ENCODE measurements at regions not wholly inside any gene's neighbourhood (a gene's known extent, or its start where the extent isn't known, plus 50 kb on each side); places are given as distances from the start of the nearest gene placed in this dataset.
"Not testable (repeated sequence)": the region's sequence is repeated elsewhere in the genome, so short reads cannot be mapped to it uniquely, and the experiment has no call there.

DNA sequence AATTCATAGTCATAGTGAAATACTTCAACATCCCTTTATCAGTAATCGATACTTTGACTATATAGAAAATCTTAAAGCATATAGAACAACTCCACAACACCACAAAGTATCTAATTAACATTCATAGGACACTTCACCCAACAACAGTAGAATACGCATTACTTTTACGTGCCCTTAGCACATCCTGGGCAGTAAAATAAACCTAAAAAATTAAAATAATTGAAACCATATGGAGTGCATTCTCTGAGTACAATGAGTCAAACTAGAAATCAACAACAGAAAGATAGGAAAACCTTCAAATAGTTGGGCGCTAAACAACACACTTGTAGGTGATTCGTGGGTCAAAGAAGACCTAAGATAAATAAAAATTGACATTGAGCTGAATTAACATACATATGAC lies 442.9 kb downstream of the SUCLG1 start:
- H3K4me1 ChIP-seq = no peaks in the 10 kb centered on the region
- H3K9ac ChIP-seq = no peak overlapping the region
- H3K4me2 ChIP-seq = no peak overlapping the region
- no peaks in the 10 kb centered on the region for H3K27me3 ChIP-seq
- TF ChIP-seq Cebpa-rat (IDR thresholded peaks at IDR 0.05) = no peak
- H3K27ac ChIP-seq = no peak overlapping the region
- no peaks in the 10 kb centered on the region for H4K20me1 ChIP-seq
- H3K9me3 ChIP-seq = no peaks in the 10 kb centered on the region
- no peak overlapping the region for H3K4me3 ChIP-seq
- H3K36me3 ChIP-seq = no peaks in the 10 kb centered on the region

DNA sequence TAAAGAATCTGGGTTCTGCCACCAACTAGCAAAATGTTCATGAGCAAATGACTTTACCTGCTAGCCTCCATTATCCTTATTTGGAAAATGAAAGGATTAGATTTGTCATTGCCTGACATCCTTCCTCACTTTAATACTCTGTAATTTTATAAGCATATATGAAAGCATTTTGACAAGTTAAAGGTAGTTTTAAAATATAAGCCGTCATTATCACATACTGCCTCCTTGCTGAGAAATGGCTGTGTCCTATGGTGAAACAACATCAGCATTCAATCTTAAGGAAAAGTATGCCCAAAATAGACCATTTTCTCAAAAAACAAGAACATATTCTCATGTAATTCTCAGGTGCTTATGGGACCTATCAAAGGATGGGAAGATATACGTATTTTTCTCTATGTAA lies 461.2 kb downstream of the SUCLG1 start:
- Histone ChIP-seq H3K4me3 (no peak overlapping the region), H4K20me1 (no peaks in the 10 kb centered on the region), H3K9me3 (no peaks in the 10 kb centered on the region), H3K27ac (no peak overlapping the region), H3K9ac (no peak overlapping the region), H3K27me3 (no peaks in the 10 kb centered on the region), H3K4me1 (no peaks in the 10 kb centered on the region), H3K4me2 (no peak overlapping the region), H3K36me3 (no peaks in the 10 kb centered on the region)
- TF ChIP-seq Cebpa-rat (IDR thresholded peaks at IDR 0.05) = no peak

DNA sequence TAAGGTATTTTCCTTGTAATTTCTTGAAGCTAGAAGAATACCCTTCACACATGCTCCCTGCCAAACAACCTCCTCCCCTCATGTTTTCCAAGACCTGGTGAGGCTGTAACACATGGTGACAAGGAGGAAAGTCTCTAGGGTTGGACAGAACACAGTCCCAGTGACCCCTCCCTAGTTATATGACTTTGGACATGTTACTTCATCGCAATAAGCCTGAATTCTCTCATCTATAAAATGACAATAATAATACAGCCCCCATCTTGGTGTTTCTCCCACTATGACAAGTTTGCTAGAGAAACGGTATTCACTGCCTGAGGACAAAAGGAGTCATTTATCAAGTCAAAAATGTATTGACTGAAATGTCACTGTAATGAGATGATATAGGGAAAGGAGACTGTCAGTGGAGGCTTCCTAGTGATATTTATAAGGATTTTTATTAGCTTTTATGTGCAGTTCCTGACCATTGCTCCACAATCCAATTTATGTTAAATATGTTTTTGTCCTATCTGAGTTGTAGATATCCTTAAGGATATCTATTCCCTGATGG lies 464.4 kb downstream of the SUCLG1 start:
- Histone ChIP-seq H3K9ac (no peak overlapping the region), H4K20me1 (no peaks in the 10 kb centered on the region), H3K27me3 (no peaks in the 10 kb centered on the region), H3K4me3 (no peak overlapping the region), H3K9me3 (no peaks in the 10 kb centered on the region), H3K4me1 (no peaks in the 10 kb centered on the region), H3K36me3 (no peaks in the 10 kb centered on the region), H3K4me2 (no peak overlapping the region), H3K27ac (no peak overlapping the region)
- TF ChIP-seq Cebpa-rat (IDR thresholded peaks at IDR 0.05) = no peak

DNA sequence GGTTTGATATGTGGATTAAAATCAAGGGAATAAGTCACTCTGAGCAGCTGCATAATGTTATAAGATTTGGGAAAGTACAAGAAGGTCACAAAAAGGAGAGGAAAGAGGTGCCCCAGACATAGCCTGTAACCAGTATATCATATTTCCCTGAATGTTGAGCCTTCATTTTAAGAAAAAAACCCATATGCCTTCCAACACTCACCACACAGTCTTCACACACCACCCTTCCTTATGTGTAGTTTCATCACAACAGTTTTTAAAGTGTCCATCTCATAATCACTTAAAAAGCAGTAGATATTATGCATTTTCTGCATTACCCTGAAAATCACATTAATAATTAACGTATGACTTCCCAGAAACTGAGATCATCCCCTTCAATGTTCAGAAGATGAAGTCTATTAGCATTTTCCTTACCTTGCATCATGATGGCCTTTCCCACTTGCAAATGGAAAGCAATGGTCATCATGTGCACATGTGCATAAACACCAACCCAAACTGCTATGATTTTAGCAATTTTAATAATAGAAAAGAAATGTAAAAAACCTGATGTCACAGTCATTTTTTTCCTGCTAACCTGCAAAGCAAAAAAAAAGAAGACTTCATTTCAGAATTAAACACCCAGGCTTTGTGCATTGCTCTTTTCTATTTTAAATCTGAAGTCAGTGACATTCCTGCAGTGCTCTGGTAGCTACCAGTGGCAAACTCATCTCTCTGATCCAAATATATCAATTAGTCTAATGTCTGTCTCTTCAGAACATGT lies 465.0 kb downstream of the SUCLG1 start:
- Histone ChIP-seq H3K4me1 (no peaks in the 10 kb centered on the region), H3K4me3 (no peak overlapping the region), H3K9ac (no peak overlapping the region), H3K9me3 (no peaks in the 10 kb centered on the region), H3K27ac (no peak overlapping the region), H4K20me1 (no peaks in the 10 kb centered on the region), H3K4me2 (no peak overlapping the region), H3K27me3 (no peaks in the 10 kb centered on the region), H3K36me3 (no peaks in the 10 kb centered on the region)
- TF ChIP-seq Cebpa-rat (IDR thresholded peaks at IDR 0.05) = no peak

DNA sequence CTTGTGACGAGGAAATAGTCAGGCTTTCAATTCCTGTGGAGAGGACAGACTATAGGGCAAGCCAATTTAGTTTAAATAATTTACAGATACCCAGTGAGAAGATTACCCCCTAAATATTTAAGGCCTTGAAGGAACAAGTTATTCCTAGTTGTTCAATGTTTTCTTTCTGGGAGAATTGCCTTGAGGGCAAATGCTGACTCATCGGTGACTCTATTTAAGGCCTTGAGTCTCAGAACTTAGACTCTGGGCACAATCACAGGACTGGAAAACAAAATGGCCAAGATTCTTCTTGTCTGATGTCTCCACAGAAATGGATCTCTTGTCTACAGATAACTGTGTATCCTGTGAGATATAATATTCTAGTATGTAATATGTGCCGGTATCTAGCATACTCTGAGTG lies 467.1 kb downstream of the SUCLG1 start:
- H4K20me1 ChIP-seq = no peaks in the 10 kb centered on the region
- no peaks in the 10 kb centered on the region for H3K4me1 ChIP-seq
- H3K4me2 ChIP-seq = no peak overlapping the region
- H3K27me3 ChIP-seq = no peaks in the 10 kb centered on the region
- no peak for TF ChIP-seq Cebpa-rat (IDR thresholded peaks at IDR 0.05)
- H3K27ac ChIP-seq = no peak overlapping the region
- no peak overlapping the region for H3K9ac ChIP-seq
- peaks cover 6% of the 10 kb centered on the region; the same call in 1 of the 2 replicates for H3K9me3 ChIP-seq
- no peak overlapping the region for H3K4me3 ChIP-seq
- no peaks in the 10 kb centered on the region for H3K36me3 ChIP-seq

DNA sequence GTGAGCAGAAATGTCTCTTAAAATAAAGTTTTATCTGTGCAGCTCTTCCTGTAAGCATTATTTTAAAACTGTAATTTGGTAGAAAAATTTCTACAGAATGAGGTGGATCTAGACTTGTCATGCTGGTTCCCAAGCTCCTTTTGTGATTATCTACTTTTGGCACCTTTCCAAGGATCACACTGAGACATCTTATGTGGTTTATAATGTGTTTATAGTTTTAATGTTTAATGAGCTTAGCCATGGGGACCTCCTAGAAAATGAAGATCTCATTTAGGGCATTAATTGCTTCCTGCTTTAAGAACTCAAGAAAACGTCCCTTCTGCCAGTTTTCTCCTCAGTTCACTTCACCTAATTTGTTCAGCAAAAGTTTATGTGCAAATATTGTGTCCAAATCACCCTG lies 468.4 kb downstream of the SUCLG1 start:
- H3K9ac ChIP-seq = no peak overlapping the region
- no peak overlapping the region for H3K4me2 ChIP-seq
- H3K27me3 ChIP-seq = no peaks in the 10 kb centered on the region
- no peaks in the 10 kb centered on the region for H4K20me1 ChIP-seq
- H3K4me3 ChIP-seq = no peak overlapping the region
- no peaks in the 10 kb centered on the region for H3K4me1 ChIP-seq
- no peak overlapping the region for H3K27ac ChIP-seq
- no peaks in the 10 kb centered on the region for H3K36me3 ChIP-seq
- peaks cover 6% of the 10 kb centered on the region; the same call in 1 of the 2 replicates for H3K9me3 ChIP-seq
- no peak for TF ChIP-seq Cebpa-rat (IDR thresholded peaks at IDR 0.05)

DNA sequence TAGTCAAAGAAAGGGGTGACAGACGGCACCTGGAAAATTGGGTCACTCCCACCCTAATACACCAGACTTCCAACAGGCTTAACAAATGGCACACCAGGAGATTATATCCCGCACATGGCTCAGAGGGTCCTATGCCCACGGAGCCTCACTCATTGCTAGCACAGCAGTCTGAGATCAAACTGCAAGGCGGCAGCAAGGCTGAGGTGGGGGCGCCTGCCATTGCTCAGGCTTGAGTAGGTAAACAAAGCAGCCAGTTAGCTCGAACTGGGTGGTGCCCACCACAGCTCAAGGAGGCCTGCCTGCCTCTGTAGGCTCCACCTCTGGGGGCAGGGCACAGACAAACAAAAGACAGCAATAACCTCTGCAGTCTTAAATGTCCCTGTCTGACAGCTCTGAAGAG lies 482.5 kb downstream of the SUCLG1 start:
- not testable (repeated sequence) for H3K36me3 ChIP-seq, H3K9me3 ChIP-seq, H4K20me1 ChIP-seq, H3K9ac ChIP-seq, H3K4me1 ChIP-seq, H3K27me3 ChIP-seq, H3K27ac ChIP-seq, H3K4me2 ChIP-seq, H3K4me3 ChIP-seq

DNA sequence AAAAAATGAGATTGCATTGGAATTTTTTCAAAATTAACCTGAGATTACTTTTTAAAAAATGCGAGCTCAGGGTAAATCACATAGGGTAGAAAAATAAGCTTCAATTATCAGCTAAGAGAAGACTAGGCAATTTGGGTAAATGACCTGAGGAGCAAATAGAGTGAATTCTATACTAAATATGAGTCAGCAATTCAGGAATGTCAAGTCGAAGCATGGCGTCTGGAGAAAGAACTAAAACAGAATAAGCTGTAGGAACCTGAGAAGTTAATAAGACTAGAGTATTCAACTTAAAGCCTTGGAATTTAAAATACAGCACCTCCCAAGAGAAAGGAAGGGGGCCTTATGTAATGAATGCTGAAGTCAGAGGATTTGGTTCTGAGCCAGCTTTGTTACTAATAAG lies 487.0 kb downstream of the SUCLG1 start:
- Histone ChIP-seq H3K27ac (no peak overlapping the region), H3K4me2 (no peak overlapping the region), H3K27me3 (no peaks in the 10 kb centered on the region), H3K9ac (no peak overlapping the region), H3K4me1 (no peaks in the 10 kb centered on the region), H3K9me3 (no peaks in the 10 kb centered on the region), H3K36me3 (no peaks in the 10 kb centered on the region), H3K4me3 (no peak overlapping the region), H4K20me1 (no peaks in the 10 kb centered on the region)
- TF ChIP-seq Cebpa-rat (IDR thresholded peaks at IDR 0.05) = no peak

DNA sequence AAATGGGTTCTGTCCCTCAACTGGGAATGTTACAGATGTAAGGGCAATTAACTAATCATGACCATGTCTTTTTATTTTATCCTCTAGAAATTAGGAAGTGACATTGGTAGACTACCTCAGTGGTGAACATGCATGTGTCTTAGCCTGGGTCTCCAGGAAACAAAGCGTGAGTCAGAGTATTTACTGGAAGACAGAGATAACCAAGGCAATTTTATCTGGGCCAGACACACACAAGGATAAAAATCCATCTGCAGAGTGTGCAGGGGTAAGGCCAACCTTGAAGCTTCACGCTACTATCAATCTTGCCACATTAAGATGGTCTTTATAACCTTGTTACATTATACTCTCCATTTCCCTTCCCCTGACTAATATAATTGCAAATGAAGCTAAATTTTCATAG lies 487.5 kb downstream of the SUCLG1 start:
- H3K4me3 ChIP-seq = no peak overlapping the region
- H4K20me1 ChIP-seq = no peaks in the 10 kb centered on the region
- TF ChIP-seq Cebpa-rat (IDR thresholded peaks at IDR 0.05) = no peak
- no peaks in the 10 kb centered on the region for H3K36me3 ChIP-seq
- H3K9ac ChIP-seq = no peak overlapping the region
- H3K9me3 ChIP-seq = no peaks in the 10 kb centered on the region
- no peak overlapping the region for H3K4me2 ChIP-seq
- no peaks in the 10 kb centered on the region for H3K4me1 ChIP-seq
- H3K27ac ChIP-seq = no peak overlapping the region
- no peaks in the 10 kb centered on the region for H3K27me3 ChIP-seq

DNA sequence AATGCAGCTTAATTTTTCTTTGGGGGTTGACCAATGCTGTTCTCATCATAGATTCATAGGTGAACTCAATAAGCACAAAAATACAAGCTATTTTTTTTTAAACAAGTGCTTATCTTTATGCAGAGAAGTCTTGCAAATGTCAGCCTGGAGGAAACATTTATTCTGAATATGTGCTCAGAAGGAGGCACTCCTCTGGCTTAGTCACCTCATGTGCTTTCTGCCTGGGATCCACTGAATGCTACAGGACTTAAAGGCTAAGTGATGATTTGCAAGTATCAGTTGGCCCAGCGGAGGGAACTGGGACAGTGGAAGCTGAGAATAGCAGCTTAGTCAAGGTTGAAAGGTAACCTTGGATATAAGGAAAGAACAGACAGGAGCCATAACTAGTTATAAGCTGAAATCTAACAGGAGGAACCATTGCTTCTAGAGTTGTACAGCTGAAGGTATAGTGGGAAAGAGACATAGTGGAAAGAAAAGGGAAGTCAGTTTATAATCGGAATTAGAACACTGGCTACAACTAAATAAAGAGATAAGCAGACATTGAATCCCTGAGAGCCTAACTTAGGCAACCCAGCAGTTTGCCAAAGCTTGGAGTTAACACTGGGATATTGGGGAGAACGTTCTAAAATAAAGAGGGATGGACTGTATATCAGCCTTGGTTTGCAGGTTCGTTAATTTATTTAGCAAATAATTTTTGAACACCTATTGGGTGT lies 488.7 kb downstream of the SUCLG1 start:
- no peak overlapping the region for H3K9ac ChIP-seq

More for the DNA sequence above, 488.7 kb downstream of the SUCLG1 start:
- Histone ChIP-seq H3K27ac (no peak overlapping the region), H3K9me3 (no peaks in the 10 kb centered on the region), H3K27me3 (no peaks in the 10 kb centered on the region), H3K4me3 (no peak overlapping the region), H4K20me1 (no peaks in the 10 kb centered on the region), H3K4me1 (no peaks in the 10 kb centered on the region), H3K36me3 (no peaks in the 10 kb centered on the region), H3K4me2 (no peak overlapping the region)
- TF ChIP-seq Cebpa-rat (IDR thresholded peaks at IDR 0.05) = no peak
